ENCODE measurements at regions not wholly inside any gene's neighbourhood (a gene's known extent, or its start where the extent isn't known, plus 50 kb on each side); places are given as distances from the start of the nearest gene placed in this dataset.

- DNase-seq (ENCODE audit: low read depth in 2 of 2) = no peak
- TF ChIP-seq CTCF (IDR thresholded peaks at IDR 0.05; ENCODE audit: low read depth, low read length) = no peak
- H3K4me3 ChIP-seq (replicated peaks in 1 of 2; ENCODE audit: low read depth in 2 of 2, low read length in 2 of 2) = no peak overlapping the region
Observed at GRCh38 chr4:92129408-92129994, 174.3 kb upstream of the GRID2 start.

GRCh38 chr4:92136434-92136833 lies 167.3 kb upstream of the GRID2 start:
- DNase-seq (ENCODE audit: low read depth in 2 of 2) = no peak
- H3K4me3 ChIP-seq (replicated peaks in 1 of 2; ENCODE audit: low read depth in 2 of 2, low read length in 2 of 2) = no peak overlapping the region
- no peak for TF ChIP-seq CTCF (IDR thresholded peaks at IDR 0.05; ENCODE audit: low read depth, low read length)

- peak; percentile 6 to 19 for DNase-seq (ENCODE audit: low read depth in 2 of 2)
- H3K4me3 ChIP-seq (replicated peaks in 1 of 2; ENCODE audit: low read depth in 2 of 2, low read length in 2 of 2) = no peak overlapping the region
- peak; percentile 39 for TF ChIP-seq CTCF (IDR thresholded peaks at IDR 0.05; ENCODE audit: low read depth, low read length)
Observed at GRCh38 chr4:92163348-92163747, 140.4 kb upstream of the GRID2 start.

- DNase-seq (ENCODE audit: low read depth in 2 of 2) = no peak
- TF ChIP-seq CTCF (IDR thresholded peaks at IDR 0.05; ENCODE audit: low read depth, low read length) = no peak
- no peak overlapping the region for H3K4me3 ChIP-seq (replicated peaks in 1 of 2; ENCODE audit: low read depth in 2 of 2, low read length in 2 of 2)
Observed at GRCh38 chr4:92170340-92170739, 133.4 kb upstream of the GRID2 start.

- peak; percentile 33 for TF ChIP-seq CTCF (IDR thresholded peaks at IDR 0.05; ENCODE audit: low read depth, low read length)
- H3K4me3 ChIP-seq (replicated peaks in 1 of 2; ENCODE audit: low read depth in 2 of 2, low read length in 2 of 2) = no peak overlapping the region
- DNase-seq (ENCODE audit: low read depth in 2 of 2) = peak; percentile 3 to 22
Observed at GRCh38 chr4:92172203-92172602, 131.6 kb upstream of the GRID2 start.

GRCh38 chr4:92175250-92175649 lies 128.5 kb upstream of the GRID2 start:
- H3K4me3 ChIP-seq (replicated peaks in 1 of 2; ENCODE audit: low read depth in 2 of 2, low read length in 2 of 2) = no peak overlapping the region
- no peak for DNase-seq (ENCODE audit: low read depth in 2 of 2)
- TF ChIP-seq CTCF (IDR thresholded peaks at IDR 0.05; ENCODE audit: low read depth, low read length) = no peak
